DLD1 (cell line): ENCODE measurements at regions not wholly inside any gene's neighbourhood (a gene's known extent, or its start where the extent isn't known, plus 50 kb on each side); places are given as distances from the start of the nearest gene placed in this dataset.
"Not testable (repeated sequence)": the region's sequence is repeated elsewhere in the genome, so short reads cannot be mapped to it uniquely, and the experiment has no call there.

ENCODE experiments used
- in situ Hi-C: cut with HindIII; loops from 2 replicates; pipeline ENCODE4 v1.10.0; 2017; ENCODE audit warnings: low sequenced_read_pairs

- in situ Hi-C loops, result not testable (repeated sequence)
These were observed 279.8 kb upstream of the PROK2 start for GRCh38 chr3:72064727-72065126.

GRCh38 chr3:72062017-72062416, 277.1 kb upstream of the PROK2 start:
- in situ Hi-C loops, result no loop called here

GRCh38 chr3:72060447-72061034, 275.6 kb upstream of the PROK2 start:
- in situ Hi-C loops, result no loop called here

- in situ Hi-C loops, result no loop called here
These were observed 273.6 kb upstream of the PROK2 start for GRCh38 chr3:72058493-72059081.

- in situ Hi-C loops, result no loop called here
These were observed 270.5 kb upstream of the PROK2 start for GRCh38 chr3:72055436-72055835.

- in situ Hi-C loops, result no loop called here
These were observed 270.0 kb upstream of the PROK2 start for GRCh38 chr3:72054976-72055375.

- in situ Hi-C loops, result no loop called here
These were observed 268.0 kb upstream of the PROK2 start for GRCh38 chr3:72052841-72053409.

GRCh38 chr3:72050771-72051170, 265.8 kb upstream of the PROK2 start:
- in situ Hi-C loops, result no loop called here

- in situ Hi-C loops, result no loop called here
These were observed 265.2 kb upstream of the PROK2 start for GRCh38 chr3:72050048-72050632.

- in situ Hi-C loops, result no loop called here
These were observed 264.4 kb upstream of the PROK2 start for GRCh38 chr3:72049300-72049699.

GRCh38 chr3:72048873-72049272, 263.9 kb upstream of the PROK2 start:
- in situ Hi-C loops, result no loop called here

GRCh38 chr3:72047221-72047871, 262.4 kb upstream of the PROK2 start:
- in situ Hi-C loops, result no loop called here

GRCh38 chr3:72044231-72044855, 259.4 kb upstream of the PROK2 start:
- in situ Hi-C loops, result no loop called here

GRCh38 chr3:72043204-72044133, 258.5 kb upstream of the PROK2 start:
- in situ Hi-C loops, result no loop called here

GRCh38 chr3:72042397-72043203, 257.7 kb upstream of the PROK2 start:
- in situ Hi-C loops, result no loop called here

- in situ Hi-C loops, result no loop called here
These were observed 256.6 kb upstream of the PROK2 start for GRCh38 chr3:72041511-72041910.

GRCh38 chr3:72041076-72041475, 256.1 kb upstream of the PROK2 start:
- in situ Hi-C loops, result no loop called here

GRCh38 chr3:72039677-72040076, 254.7 kb upstream of the PROK2 start:
- in situ Hi-C loops, result no loop called here

GRCh38 chr3:72036899-72037298, 252.0 kb upstream of the PROK2 start:
- in situ Hi-C loops, result no loop called here
